ENCODE measurements at regions not wholly inside any gene's neighbourhood (a gene's known extent, or its start where the extent isn't known, plus 50 kb on each side); places are given as distances from the start of the nearest gene placed in this dataset.

GRCh38 chr7:52079726-52080125 is 763.1 kb upstream of the COBL start:
- H3K27me3 ChIP-seq (replicated peaks; ENCODE audit: insufficient read depth), result no peaks in the 10 kb centered on the region
- no peak overlapping the region for H3K4me3 ChIP-seq
- no peak overlapping the region for H3K27ac ChIP-seq
- no peak for DNase-seq (ENCODE audit: low spot score)
- no peak for ATAC-seq (ENCODE audit: insufficient number of reproducible peaks, low FRiP score, low read depth)
- no peak for TF ChIP-seq CTCF (IDR thresholded peaks at IDR 0.05)
- H3K36me3 ChIP-seq, result no peaks in the 10 kb centered on the region
- H3K9me3 ChIP-seq, result no peaks in the 10 kb centered on the region
- H3K4me1 ChIP-seq (ENCODE audit: control insufficient read depth in 1 of 2, low read depth in 2 of 2), result no peaks in the 10 kb centered on the region

- TF ChIP-seq CTCF (IDR thresholded peaks at IDR 0.05), result no peak
- ATAC-seq (ENCODE audit: insufficient number of reproducible peaks, low FRiP score, low read depth), result no peak
- H3K36me3 ChIP-seq, result no peaks in the 10 kb centered on the region
These were observed 761.0 kb upstream of the COBL start for GRCh38 chr7:52077571-52077970.

GRCh38 chr7:52074912-52075311 is 758.3 kb upstream of the COBL start:
- no peaks in the 10 kb centered on the region for H3K36me3 ChIP-seq
- H3K9me3 ChIP-seq, result no peaks in the 10 kb centered on the region
- TF ChIP-seq CTCF (IDR thresholded peaks at IDR 0.05), result no peak
- H3K4me1 ChIP-seq (ENCODE audit: control insufficient read depth in 1 of 2, low read depth in 2 of 2), result no peaks in the 10 kb centered on the region
- ATAC-seq (ENCODE audit: insufficient number of reproducible peaks, low FRiP score, low read depth), result no peak
- no peak overlapping the region for H3K27ac ChIP-seq
- no peak for DNase-seq (ENCODE audit: low spot score)
- no peak overlapping the region for H3K4me3 ChIP-seq
- no peaks in the 10 kb centered on the region for H3K27me3 ChIP-seq (replicated peaks; ENCODE audit: insufficient read depth)

More at GRCh38 chr7:52077571-52077970, 761.0 kb upstream of the COBL start:
- no peak for DNase-seq (ENCODE audit: low spot score)
- Histone ChIP-seq H3K4me1 (ENCODE audit: control insufficient read depth in 1 of 2, low read depth in 2 of 2) (no peaks in the 10 kb centered on the region), H3K27me3 (replicated peaks; ENCODE audit: insufficient read depth) (no peaks in the 10 kb centered on the region), H3K27ac (no peak overlapping the region), H3K4me3 (no peak overlapping the region), H3K9me3 (no peaks in the 10 kb centered on the region)

GRCh38 chr7:52074071-52074470 is 757.5 kb upstream of the COBL start:
- TF ChIP-seq CTCF (IDR thresholded peaks at IDR 0.05), result no peak
- ATAC-seq (ENCODE audit: insufficient number of reproducible peaks, low FRiP score, low read depth), result no peak
- Histone ChIP-seq H3K27ac (no peak overlapping the region), H3K9me3 (no peaks in the 10 kb centered on the region), H3K27me3 (replicated peaks; ENCODE audit: insufficient read depth) (no peaks in the 10 kb centered on the region), H3K4me1 (ENCODE audit: control insufficient read depth in 1 of 2, low read depth in 2 of 2) (no peaks in the 10 kb centered on the region), H3K4me3 (no peak overlapping the region), H3K36me3 (no peaks in the 10 kb centered on the region)
- no peak for DNase-seq (ENCODE audit: low spot score)

- no peak for ATAC-seq (ENCODE audit: insufficient number of reproducible peaks, low FRiP score, low read depth)
- Histone ChIP-seq H3K27me3 (replicated peaks; ENCODE audit: insufficient read depth) (no peaks in the 10 kb centered on the region), H3K4me1 (ENCODE audit: control insufficient read depth in 1 of 2, low read depth in 2 of 2) (no peaks in the 10 kb centered on the region), H3K4me3 (no peak overlapping the region), H3K27ac (no peak overlapping the region), H3K9me3 (no peaks in the 10 kb centered on the region), H3K36me3 (no peaks in the 10 kb centered on the region)
- no peak for DNase-seq (ENCODE audit: low spot score)
- no peak for TF ChIP-seq CTCF (IDR thresholded peaks at IDR 0.05)
These were observed 755.1 kb upstream of the COBL start for GRCh38 chr7:52071744-52072143.
